Brain pericyte (primary cell): ENCODE measurements at regions not wholly inside any gene's neighbourhood (a gene's known extent, or its start where the extent isn't known, plus 50 kb on each side); places are given as distances from the start of the nearest gene placed in this dataset.

Source experiments
- DNase-seq: peaks from one replicate; pipeline ENCODE4 v3.0.0-alpha.2; 2012; ENCODE audit warnings: low read depth, low spot score

- no peak for DNase-seq
Measured at GRCh38 chr4:119715490-119716445, 87.2 kb upstream of the PDE5A start.

DNA sequence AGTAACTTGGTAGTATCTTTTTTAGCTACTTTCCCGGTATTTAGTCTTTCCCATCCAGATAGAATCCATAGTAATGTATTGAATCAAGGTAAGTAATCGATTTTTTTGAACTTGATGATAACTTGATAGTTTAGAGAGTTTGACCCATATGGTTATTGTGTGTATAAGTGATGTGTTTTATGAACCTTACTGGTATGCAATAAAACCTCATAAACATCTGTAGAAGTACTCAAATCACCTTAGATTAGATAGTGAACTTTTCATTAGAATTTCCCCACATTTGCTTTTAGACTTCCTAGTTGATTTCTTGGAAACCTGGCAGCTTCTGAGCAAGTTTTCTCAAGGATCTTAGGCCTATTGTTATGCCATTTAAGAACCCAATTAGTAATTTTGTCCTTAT lies 80.8 kb upstream of the PDE5A start:
- no peak for DNase-seq

DNA sequence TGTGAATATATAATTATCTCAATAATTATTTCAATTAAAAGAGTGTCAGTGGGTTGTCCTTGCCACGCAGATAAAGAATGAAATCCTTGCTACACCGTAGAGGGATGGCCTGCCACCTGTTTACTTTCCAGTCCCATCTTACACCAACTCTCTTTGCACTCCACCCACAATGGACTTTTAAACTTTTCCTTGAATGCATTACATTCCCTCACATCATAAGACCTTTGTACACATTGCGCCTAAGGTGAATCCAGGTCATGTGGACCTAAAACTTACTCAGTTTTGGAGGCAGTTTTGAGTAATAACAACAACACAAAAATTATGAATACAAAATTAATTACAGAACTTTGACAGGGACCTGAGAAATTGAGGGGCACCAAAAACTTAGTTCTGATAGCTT lies 78.7 kb upstream of the PDE5A start:
- DNase-seq, result no peak

DNA sequence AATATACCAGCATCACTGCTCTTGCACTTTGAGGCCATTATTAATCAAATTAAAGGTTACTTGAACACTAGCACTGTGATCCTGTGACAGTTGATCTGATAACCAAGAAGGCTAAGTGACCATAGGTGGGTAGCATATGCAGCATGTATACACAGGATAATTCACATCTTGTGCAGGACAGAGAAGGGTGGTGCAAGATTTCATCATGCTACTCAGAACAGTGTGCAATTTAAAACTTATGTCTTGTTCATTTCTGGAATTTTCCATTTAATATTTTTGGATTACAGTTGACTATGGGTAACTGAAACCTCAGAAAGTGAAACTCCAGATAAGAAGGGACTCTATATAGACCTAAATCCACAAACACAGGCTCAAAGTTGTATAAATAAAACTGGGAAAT lies 78.2 kb upstream of the PDE5A start:
- DNase-seq, result no peak

GRCh38 chr4:119697887-119698393 lies 69.3 kb upstream of the PDE5A start:
- no peak for DNase-seq

- DNase-seq, result no peak
Measured at GRCh38 chr4:119696963-119697362, 68.4 kb upstream of the PDE5A start.

DNA sequence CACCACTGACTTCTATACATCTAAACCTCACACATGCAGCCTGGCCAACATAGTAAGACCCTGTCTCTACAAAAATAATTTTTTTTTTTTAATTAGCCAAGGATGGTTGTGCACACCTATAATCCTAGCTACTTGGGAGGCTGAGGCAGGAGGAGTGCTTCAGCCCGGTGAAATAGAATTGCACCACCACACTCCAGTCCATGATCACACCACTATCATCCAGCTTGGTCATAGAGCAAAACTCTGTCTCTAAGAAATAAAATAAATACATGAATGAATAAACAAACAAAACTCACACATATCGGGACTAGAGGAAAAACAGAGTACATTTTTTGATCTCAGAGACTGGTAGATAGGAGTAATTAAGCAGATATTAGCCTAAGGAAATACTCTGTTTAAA lies 66.6 kb upstream of the PDE5A start:
- no peak for DNase-seq

DNA sequence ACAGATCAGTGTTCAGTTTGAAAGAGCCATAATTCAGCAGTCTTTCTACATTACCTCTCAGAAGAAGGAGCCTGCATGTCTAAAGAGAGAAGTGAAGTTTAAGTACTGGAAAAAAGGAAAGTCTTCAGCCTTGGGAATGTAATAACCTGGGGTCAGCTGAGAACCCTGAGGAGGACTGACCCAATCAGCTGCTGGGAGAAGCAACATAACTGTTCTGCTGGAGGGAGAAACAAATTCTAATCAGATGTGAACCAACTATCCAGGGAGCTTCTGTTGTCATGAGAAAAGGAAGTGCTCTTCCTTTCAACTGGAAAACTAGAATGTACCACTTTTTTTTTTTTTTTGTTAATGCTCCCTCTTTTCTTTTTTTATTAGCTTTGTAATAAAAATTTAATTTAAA lies 64.5 kb upstream of the PDE5A start:
- DNase-seq, result peak; percentile 16

GRCh38 chr4:119692001-119692400 lies 63.4 kb upstream of the PDE5A start:
- no peak for DNase-seq

DNA sequence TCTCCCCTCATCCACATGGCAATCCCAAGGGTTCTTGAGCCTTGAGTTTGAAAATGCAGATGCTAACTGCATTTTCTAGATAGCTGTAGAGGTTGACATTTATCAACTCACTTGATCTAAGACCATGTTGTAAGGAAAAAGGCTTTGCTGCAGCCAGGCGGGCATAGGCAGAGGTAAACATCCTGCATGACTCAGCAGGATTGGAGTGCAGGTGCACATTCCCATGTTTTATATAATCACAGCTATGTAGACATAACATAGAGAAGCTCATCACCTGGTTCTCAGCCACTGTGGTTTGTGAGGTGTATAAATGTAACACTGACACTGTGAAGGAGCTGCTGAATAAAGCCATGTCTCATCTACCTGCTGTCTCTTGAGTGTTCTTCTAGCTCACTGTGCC lies 62.3 kb upstream of the PDE5A start:
- DNase-seq, result no peak

- DNase-seq, result no peak
Measured at GRCh38 chr4:119688446-119688845, 59.8 kb upstream of the PDE5A start.

GRCh38 chr4:119684463-119684862 lies 55.9 kb upstream of the PDE5A start:
- no peak for DNase-seq

DNA sequence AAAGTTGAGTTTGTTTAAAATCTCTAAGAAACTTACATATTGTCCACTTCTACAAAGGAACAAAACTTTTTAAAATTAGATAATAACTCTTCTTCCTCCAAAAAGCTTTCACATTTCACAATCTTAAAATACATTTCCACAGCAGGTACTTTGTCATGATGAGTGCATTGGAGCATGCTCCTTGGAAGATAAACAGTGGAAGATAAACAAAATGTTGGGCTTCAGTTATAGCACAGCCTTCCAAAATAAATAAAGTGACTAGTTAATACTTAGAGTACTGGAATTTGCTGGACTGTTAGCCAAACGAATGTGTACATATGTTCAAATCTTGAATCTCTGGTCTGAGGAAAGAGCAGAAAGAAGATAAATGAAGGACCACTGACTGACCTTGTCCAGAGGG lies 54.9 kb upstream of the PDE5A start:
- peak; percentile 64 for DNase-seq

GRCh38 chr4:119682099-119682498 lies 53.5 kb upstream of the PDE5A start:
- no peak for DNase-seq

GRCh38 chr4:119679251-119679650 lies 50.6 kb upstream of the PDE5A start:
- DNase-seq, result no peak

DNA sequence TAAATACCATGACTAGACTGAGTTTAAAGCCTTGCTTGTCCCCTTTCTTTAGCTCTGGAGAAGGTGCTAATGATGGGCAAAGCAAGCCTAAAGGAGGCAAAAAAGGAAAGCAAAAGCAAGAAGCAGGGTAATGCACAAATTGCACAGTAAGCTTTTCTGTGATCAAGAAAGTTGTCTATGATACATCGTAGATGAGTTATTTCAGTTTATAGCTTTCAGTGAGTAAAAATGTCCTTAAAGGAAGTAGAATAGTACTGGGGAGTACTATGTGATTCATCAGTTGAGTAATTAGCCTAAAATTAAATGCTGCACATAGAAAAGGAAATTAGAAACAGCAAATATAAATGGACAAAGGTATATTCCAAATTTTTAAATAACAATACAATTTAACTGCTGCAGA lies 50.2 kb upstream of the PDE5A start:
- no peak for DNase-seq
